ENCODE measurements at regions not wholly inside any gene's neighbourhood (a gene's known extent, or its start where the extent isn't known, plus 50 kb on each side); places are given as distances from the start of the nearest gene placed in this dataset.
"Not testable (repeated sequence)": the region's sequence is repeated elsewhere in the genome, so short reads cannot be mapped to it uniquely, and the experiment has no call there.

DNA sequence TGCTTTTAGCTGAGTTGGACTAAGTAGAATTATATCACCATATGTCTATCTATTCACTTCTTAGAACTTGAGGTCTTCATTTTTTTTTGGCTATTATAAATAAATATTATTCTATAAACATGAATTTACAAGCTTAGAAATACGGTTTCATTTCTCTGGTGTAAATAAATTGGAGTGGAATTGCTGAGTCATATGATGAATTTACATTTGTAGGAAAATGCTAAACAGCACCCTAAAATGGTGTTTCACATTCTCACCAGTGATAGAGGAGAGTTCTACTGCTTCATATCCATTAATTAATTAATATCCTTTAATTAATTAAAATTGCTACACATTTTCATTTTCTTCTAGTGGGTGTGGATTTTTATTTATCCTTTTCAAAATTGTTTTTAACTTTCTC, 318.3 kb downstream of the MDFIC start:
- no peak for DNase-seq

DNA sequence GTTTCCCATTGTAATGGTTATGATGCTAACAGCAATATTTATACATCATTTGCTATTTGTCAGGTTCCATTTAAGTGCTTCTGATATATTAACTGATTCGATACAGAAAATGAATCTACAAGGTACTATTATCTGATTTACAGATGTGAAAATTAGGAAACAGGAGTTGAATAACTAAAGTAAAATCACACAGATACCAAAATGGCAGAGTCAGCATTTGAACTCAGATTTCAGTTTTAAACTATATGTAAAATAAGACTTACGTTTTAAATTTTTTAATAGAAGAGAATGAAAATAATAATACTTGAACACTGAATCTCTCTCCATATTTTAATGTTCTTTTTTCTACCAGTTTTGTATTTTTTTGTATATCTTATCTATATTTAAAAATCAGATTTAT, 313.2 kb downstream of the MDFIC start:
- no peak for DNase-seq

DNA sequence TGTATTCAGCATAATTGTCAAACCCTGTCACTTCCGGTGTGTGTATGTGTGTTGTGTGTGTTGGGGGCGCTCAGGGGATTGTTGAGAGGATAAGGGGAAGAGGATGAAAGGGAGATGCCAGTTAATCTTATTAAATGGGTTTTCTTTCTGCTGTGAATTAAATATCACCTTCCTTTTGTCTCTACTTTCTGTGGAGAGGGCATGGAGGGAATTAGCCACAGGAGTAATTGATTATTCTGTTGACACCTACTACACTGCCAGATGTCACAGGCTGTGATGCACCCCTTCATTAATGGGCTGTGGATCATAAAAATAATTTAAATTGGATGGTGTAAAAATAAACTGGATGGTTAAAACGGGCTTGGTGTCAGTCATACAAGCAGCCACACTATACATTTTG, 311.9 kb downstream of the MDFIC start:
- DNase-seq: no peak

GRCh38 chr7:115232041-115232440, 310.1 kb downstream of the MDFIC start:
- DNase-seq: no peak

DNA sequence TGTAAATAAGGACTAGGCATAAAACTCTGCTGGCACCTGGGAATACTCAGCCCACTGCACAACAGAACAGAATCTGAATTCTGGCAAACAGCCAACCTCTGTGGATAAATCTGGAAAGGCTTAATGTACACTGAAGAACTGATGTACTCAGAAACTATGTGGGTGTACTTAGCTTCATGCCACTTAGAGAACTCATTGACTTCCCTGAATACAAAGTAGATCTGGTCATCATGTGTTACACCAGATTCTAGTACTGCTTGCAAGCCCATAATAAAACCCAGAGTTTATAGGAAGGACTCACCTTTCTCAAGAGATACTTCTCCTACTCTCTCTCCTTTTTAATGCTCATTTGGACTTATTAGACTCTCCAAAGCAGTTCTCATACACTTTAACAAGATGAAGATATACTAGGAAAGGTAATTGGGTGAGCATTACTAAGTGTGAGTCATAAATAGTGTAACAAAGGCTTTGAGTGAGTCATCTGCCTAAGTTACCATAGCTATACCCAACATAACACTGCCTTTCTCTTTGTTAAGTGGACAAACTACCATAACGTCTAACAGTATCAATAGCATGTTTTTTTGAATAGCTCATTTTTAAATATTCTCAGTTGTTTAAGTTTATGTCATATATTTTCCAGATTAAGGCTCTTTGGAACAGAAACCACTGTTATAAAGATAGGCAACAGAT, 309.1 kb downstream of the MDFIC start:
- DNase-seq: no peak

GRCh38 chr7:115229401-115230105, 307.7 kb downstream of the MDFIC start:
- DNase-seq: no peak

- DNase-seq: no peak
Measured at GRCh38 chr7:115227473-115228235, 305.8 kb downstream of the MDFIC start.

DNA sequence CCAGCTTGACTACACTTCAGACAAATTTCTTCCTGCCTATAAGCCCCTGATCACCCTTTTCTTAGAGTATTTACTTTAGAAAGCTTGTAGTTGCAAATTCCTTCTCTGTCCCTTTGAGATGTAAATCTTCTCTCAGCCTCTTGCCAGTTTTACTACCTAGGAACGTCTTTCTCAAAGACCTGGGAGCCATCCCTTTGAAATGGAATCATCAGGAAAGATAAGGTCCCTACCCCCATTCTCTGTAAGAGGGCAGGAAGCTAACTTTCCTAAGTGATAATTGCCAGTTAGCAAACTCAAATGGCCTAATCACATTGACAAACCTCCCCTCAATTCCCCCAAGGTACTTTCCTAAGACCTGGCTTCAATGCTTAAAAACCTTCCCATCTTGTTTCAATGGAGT, 304.5 kb downstream of the MDFIC start:
- no peak for DNase-seq

DNA sequence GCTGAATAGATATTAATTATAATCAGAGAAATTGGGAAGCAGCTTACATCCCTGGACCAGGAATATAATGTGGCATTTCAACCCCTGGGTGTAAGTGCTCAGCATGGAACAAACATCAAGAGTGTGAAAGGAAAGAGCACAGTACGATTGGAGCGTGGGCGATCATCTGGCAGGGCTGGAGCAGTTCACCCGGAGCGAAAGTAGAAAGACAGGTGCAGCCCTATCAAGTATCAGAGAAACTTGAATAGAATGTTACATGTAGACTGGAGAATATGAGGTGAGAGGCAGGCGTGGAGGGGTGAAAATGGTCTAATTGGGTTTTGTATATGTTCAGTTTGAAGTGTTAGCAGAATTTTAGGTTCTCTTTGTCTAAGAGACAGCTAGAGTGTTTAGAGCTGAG, 303.0 kb downstream of the MDFIC start:
- DNase-seq: no peak

DNA sequence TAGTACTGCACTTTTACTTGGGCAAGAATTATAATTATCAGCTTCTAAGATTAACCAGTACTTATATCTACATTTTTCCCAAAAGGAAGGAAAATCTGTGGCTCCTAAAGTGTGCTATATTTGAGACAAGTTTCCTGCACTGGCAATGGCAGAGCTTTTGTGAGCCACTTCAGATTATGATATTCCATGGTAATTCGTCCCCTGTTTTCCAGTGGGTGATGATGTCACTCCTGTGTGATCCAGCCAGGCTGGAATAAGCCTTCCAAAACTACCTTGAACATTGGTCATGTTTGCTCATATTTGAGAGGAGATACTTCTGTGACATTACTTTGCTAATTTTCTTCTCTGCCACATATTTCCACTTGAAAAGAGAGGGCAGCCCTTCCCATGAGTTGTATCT, 302.1 kb downstream of the MDFIC start:
- DNase-seq: no peak

DNA sequence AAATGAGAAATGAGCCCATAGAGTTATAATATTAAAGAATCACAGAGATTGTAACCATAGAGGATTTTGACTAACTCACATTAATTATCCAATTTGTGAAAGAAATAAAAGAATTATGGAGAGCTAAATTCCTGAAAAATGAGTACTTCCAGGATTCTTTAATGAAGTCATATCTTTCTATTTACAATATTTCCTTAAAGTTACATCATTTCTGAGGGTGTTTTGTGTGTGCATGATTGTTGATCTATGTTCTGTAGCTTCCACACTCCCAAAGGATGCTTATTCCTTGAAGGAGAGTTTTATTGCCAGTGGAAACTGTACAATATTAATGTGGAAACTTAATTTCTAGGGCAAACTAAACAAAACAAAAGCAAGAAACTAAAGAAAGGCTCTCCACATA, 299.6 kb downstream of the MDFIC start:
- no peak for DNase-seq

- no peak for DNase-seq
Measured at GRCh38 chr7:115218076-115218475, 296.2 kb downstream of the MDFIC start.

DNA sequence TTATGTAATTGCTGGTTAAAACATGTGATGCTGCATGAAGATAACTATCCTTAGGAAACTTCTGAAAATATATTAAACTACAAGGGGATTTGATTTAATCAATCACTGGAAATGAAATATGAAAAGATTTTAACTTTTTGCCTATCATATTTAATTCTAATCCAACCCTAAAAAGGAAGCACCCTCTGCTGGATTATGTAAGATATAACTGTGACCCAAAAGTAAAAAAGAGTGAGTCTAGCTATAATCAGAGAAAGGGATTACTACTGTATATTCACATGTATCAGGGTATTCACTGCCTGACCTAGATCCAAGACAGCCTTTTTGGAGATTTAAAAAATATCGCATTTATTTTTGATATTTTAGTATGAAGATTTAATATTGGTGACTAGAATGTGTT, 295.5 kb downstream of the MDFIC start:
- no peak for DNase-seq

DNA sequence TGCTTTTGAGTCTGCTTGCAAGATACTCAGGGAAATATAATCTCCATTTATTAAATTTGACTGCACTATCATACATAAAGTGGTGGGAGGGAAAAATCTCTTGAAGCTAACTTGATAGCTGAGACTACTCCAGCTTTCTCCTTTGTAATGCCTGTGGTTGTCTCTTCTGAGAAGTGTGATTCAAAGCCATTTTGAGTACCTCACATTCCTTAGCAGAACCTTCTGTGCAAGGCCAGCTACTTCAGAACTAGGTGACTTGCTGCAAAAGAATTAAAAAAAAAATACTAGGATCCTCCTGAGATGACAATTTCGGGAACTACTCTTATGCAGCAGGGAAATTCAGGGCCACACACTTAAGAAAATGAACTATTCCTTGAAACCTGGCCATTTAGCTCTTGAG, 294.8 kb downstream of the MDFIC start:
- no peak for DNase-seq

- DNase-seq: no peak
Measured at GRCh38 chr7:115211171-115211570, 289.3 kb downstream of the MDFIC start.

GRCh38 chr7:115210552-115210951, 288.7 kb downstream of the MDFIC start:
- no peak for DNase-seq

- DNase-seq: no peak
Measured at GRCh38 chr7:115208710-115209560, 287.0 kb downstream of the MDFIC start.

- not testable (repeated sequence) for DNase-seq
Measured at GRCh38 chr7:115206374-115206773, 284.5 kb downstream of the MDFIC start.

GRCh38 chr7:115198143-115198542, 276.2 kb downstream of the MDFIC start:
- DNase-seq: no peak

- DNase-seq: no peak
Measured at GRCh38 chr7:115195208-115195607, 273.3 kb downstream of the MDFIC start.

DNA sequence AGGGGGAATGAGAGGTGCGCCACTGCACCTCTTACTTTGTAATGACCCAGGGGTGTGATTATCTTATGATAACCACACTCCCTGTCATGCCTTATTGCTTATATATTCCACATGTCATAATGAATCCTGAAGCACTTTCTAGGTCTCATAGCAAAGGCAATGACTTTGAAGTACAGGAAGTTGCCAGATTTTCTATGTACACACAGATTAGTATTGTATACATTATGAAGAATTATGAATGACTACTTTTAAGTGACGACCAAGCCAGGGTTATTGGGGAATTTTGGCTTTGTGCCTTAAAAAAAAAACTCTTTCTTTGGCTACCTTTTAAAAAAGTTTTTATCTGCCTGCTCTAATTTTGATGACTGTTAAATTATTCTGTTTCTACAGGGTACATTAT, 269.6 kb downstream of the MDFIC start:
- DNase-seq: no peak

DNA sequence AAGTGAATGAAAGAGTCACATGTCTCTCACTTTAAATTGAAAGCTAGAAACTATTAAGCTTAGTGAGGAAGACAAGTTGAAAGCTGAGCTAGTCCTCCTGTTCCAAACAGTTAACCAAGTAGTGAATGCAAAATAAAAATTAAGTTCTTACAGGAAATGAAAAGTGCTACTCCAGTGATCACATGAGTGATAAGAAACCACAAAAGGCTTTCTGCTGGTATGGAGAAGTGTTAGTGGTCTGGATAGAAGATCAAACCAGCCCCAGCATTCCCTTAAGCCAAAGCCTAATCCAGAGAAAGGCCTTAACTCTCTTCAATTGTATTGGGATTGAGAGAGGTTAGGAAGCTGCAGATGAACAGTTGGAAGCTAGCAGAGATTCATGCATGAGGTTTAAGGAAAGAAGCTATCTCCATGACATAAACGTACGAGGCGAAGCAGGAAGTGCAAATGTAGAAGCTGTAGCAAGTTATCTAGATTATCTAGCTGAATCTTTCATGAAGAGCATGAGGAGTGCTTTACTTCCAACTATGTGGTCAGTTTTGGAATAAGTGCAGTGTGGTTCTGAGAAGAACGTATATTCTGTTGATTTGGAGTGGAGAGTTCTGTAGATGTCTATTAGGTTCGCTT, 261.6 kb downstream of the MDFIC start:
- no peak for DNase-seq

- DNase-seq: peak; percentile 57
Measured at GRCh38 chr7:115178835-115179234, 256.9 kb downstream of the MDFIC start.
